ENCODE measurements at regions not wholly inside any gene's neighbourhood (a gene's known extent, or its start where the extent isn't known, plus 50 kb on each side); places are given as distances from the start of the nearest gene placed in this dataset.

DNA sequence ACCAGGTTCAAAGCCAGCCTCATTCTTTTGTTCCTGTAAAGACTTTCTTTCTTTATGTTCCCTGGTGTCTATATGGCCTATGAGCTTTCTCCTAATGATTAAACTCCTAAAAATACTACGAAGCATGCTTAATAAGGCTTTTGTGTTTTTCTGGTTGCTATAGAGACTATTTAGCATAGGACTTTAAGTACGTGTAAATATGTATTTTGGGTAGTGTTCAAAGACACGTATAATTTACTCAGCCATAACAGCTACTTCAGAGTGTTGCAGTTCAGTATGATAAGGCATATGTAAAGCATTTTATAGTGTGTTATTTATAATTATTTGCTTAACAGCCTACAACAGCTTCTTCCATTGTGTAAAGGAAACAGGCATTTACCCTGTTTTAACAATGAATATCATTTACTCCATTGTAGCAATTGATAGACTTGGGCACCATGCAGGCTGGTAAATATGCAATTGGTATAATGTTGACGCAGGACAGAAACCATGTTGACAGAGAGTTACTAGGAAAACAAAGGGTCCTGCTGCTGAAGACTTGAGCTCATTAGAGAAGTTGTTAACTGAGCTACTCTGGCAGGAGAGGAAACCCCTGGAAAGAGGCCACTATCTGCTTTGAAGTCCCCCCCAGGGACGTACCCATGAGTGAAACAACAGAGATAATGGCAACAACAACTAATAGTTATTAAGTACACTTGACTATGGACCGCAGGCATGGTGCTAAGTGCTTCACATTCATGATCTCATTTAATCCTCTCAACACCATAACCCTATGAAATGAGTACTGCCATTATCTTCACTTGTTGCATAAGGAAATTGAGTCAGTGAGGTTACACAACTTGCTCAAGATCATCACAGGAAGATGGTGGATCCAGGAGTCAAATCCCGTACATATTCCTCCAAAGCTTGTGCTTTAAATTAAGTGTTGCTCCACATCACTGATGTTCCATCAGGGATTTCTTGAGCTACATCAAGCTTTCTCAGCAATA, 342.2 kb upstream of the DYNLRB2 start:
- in situ Hi-C loops (cut with HindIII; ENCODE audit: low sequenced_read_pairs) = no loop called here

DNA sequence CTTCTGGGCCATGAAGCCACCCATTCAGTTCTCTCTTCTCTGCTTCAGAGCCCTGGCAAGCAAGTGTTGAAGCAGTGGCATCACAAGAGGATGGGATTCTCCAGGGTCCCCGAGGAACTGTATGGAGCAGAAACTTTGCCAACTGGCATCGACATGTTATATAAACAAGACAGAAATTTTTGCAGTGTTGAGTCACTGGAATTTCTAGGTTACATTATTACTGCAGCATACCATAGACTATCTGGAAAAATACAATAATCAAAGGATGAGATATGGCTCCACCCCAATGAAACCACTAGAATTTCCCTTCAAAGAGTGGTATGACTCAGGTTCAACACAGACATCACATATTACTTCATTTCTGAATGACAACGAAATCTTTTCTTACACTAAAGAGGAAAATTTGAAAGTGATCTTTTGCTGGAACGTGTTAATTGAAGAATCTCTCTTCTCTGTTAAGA, 343.0 kb upstream of the DYNLRB2 start:
- in situ Hi-C loops (cut with HindIII; ENCODE audit: low sequenced_read_pairs) = no loop called here

DNA sequence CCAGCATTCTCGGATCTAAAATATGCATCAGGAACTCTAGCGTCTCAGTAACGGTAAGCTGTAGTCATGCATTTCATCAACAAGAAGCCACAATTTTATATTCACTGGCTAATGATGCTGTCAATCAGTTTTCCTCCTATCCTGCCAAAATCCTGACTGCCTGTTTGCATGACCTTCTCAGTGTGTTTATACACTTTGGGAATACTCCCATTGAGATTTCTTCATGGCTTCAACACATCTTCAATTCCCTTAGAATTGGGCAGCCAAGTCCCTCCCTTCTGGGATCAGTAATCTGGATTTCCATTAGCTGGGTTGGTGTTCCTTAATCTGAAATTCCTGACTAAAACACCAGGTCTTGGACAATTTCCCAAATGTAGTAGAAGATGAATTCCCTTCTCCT, 348.9 kb upstream of the DYNLRB2 start:
- in situ Hi-C loops (cut with HindIII; ENCODE audit: low sequenced_read_pairs) = no loop called here

DNA sequence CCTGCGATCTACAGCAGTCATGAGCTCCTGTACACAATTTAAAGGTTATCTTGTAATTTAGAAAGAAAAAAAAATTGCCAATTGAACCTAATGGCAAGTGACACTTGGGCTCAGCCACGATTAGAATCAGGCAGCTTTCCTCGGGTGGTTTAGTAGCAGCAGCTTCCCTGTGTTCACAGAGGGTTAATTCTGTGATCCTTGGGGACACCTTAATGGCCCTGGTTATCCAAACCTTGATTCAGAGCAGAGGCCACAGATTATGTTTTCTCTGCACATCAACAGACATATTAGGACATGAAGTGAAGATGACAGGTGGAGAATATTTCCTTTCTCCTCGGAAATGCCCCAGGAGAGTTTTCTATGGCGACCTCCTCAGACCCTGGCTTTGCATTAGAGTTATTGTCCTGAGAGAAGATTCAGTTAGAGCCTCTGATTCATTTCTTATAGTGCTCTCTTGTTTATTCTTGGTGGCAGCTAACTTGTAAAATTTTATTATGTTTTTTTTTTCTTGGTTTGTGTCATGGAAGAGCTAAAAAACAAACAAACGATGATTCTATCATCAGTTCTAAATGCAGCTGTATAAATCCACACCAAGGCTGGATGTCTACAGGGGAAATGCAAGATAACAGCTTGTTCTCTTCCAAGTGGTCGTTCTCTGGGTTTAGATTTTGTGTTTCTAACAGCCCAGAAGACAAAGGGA, 351.2 kb upstream of the DYNLRB2 start:
- in situ Hi-C loops (cut with HindIII; ENCODE audit: low sequenced_read_pairs) = no loop called here

DNA sequence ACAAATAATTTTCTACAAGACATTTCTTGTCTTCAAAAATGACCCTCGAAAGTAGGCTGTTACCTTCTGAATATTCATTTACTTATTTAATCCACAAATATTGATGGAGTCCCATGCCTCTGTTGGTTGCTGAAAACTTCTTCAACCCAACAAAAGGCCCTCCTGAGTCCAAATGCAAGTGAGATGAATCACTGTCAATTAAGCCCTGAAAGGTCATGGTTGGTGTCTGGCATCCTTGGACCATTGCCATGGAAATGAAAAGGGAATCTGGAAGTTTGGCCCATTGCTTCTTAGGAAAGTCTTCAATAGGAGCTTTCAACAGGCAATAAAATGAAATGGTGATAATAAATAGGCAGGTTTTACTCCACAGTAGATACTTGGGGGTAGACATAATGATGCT, 364.7 kb upstream of the DYNLRB2 start:
- in situ Hi-C loops (cut with HindIII; ENCODE audit: low sequenced_read_pairs) = no loop called here

DNA sequence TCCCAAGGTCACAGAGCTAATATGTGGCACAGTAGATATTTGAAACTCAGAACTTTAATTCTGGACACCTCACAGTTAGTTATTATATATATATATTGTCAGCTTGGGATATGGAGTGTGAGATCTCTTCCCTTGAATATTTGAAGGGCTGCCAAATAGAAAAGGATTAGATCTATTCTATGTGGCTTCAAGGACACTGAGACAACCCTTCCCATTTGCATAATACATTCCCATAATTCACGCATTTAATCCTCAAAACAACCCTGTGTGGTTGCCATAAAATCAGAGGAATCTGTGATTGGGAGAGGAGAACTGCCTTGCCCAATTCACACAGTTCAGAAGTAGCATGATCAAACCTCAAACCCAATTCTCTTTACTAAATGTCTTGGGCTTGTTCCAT, 365.8 kb upstream of the DYNLRB2 start:
- in situ Hi-C loops (cut with HindIII; ENCODE audit: low sequenced_read_pairs) = no loop called here

DNA sequence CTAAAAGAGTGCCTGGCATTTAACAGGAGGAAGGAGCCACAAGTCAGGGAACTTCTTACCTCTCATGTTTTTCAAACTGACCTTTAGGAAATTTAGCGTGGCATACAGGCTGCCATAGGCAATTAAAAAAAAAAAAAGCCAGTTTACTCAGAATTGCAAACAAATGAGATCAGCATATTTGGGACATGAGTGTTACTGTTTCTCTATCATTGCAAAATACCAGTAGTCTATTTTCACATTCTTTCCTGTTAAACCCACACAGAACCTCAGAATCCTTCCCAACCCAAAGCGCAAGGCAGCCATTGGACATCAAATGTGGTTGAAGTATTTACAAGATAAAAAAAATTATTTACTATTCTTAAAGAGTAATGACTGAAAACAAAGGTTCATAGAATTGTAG, 366.4 kb upstream of the DYNLRB2 start:
- in situ Hi-C loops (cut with HindIII; ENCODE audit: low sequenced_read_pairs) = no loop called here

DNA sequence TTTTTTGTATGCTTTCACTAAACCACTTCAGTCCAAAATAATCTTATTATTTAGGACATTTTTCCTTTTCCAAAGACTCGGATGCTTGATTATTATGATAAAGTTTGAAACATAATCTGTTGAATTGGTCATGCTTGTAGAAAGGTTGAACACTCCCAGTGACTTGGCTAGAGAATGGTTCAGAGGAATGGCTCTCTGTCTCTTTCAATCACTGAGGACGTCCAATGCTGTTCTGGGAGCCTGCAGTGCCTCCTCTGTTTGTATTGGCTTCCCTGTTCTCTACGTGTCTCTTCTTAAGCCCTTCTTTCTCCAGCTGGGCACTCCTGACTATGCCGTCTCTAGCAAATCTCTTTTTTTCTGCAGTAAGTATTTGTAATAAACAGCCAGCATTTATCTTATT, 369.0 kb upstream of the DYNLRB2 start:
- in situ Hi-C loops (cut with HindIII; ENCODE audit: low sequenced_read_pairs) = no loop called here

DNA sequence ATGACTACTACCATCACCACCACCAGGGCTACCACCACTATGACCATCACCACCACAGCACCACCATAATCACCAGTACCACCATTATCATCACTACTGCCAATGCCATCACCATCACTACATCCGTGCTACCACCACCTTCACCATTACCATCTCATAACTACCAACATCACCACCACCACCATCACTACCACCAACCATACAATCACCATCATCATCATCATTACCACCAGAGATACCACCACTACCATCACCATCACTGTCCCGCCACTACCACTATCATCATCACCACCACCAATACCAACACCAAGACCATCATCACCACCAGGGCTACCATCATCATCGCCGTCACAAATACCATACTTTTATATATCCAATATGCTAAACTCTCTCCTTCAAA, 369.6 kb upstream of the DYNLRB2 start:
- in situ Hi-C loops (cut with HindIII; ENCODE audit: low sequenced_read_pairs) = no loop called here

DNA sequence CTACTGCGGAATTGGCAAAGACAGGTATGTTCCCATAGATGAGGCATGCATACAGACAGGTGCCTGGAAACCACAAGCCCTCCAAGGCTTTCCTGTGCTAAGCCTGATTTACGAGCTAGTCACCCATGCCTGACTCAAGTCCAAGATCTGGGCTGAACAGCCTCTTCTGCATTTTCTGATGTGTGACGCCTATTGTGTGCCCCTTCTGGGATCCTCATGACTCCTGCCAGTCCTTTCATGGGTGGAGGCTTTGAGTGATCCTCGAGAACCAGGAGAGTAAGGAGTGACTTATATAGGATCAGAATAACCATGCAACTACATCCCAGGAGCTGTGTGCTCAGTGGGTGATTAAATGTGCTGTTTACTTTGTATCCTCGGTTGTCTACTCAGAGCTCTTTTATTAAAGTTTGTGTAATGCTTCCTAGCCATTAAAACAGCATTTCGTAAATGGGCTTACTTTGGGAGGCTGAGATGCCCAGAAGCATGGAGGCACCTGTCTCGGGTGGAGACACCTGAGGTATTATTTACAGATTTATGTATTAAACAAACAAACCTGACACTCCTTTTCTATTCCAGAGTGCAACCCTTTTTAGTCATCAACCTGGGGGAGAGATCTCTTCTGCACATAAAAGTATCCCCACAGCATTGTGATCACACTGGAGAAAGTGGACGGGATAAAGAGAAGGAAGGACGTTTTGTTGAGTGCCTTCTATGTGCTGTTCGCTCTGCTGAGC, 373.0 kb upstream of the DYNLRB2 start:
- in situ Hi-C loops (cut with HindIII; ENCODE audit: low sequenced_read_pairs) = no loop called here

DNA sequence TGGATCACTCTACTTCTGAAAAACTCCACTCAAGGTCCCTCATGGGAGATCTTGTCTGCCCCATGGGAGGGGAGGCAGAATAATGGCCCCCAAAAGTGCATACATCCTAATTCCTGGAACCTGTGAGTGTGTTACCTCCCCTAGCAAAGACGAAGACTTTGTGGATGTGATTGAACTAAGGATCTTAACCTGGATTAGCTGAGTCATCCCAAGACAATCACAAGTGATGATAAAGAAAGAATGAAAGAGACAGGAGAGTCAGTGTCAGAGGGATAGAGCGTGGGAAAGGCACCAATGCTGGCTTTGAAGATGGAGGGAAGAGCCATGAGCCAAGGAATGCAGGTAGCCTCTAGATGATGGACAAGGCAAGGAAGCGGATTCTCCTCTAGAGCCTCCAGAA, 374.7 kb upstream of the DYNLRB2 start:
- in situ Hi-C loops (cut with HindIII; ENCODE audit: low sequenced_read_pairs) = no loop called here

DNA sequence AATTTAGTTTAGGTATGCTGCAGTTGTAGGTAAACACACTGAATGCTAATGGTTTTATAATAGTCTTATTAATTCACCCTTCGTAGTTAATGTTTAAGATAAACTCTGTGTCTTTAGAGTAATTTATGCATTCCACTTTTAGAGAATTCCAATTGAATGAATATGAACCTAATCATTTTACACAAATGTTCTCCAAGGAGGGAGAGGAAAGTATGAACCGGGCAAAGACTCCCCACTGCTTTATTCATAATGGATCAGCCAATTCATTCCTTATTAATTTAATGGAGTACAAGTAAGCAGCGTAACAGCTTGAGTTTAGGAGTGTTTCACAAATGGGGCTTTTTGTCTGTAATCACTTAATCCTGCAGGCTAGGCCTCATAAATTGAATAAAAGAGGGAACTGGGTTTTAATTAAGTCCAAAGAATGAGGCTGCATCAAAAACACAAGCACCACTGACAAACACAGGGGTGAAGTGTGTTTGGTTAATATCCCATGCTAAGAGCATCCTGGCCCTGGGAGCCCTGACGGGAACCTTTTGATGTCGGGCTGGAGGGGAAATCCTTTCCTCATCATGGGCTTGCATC, 375.7 kb upstream of the DYNLRB2 start:
- in situ Hi-C loops (cut with HindIII; ENCODE audit: low sequenced_read_pairs) = no loop called here

DNA sequence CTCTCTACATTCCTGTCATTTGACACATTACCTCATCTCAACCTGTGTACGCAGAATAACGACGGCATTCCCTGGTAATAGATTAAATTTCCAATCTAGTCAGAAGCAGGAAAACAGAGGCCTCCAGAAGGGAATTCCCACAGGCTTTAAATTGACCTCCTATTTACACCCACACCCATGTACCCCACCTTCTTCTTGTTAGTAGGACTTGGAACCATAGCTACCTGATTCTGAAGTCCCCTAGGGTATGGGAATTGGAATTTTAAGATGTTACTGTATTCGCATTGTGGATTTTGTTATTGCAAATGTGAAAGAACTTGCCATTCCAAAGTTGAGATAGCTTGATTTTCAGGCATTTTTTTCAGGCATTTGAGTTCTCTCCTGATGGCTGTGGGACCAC, 377.5 kb upstream of the DYNLRB2 start:
- in situ Hi-C loops (cut with HindIII; ENCODE audit: low sequenced_read_pairs) = no loop called here

DNA sequence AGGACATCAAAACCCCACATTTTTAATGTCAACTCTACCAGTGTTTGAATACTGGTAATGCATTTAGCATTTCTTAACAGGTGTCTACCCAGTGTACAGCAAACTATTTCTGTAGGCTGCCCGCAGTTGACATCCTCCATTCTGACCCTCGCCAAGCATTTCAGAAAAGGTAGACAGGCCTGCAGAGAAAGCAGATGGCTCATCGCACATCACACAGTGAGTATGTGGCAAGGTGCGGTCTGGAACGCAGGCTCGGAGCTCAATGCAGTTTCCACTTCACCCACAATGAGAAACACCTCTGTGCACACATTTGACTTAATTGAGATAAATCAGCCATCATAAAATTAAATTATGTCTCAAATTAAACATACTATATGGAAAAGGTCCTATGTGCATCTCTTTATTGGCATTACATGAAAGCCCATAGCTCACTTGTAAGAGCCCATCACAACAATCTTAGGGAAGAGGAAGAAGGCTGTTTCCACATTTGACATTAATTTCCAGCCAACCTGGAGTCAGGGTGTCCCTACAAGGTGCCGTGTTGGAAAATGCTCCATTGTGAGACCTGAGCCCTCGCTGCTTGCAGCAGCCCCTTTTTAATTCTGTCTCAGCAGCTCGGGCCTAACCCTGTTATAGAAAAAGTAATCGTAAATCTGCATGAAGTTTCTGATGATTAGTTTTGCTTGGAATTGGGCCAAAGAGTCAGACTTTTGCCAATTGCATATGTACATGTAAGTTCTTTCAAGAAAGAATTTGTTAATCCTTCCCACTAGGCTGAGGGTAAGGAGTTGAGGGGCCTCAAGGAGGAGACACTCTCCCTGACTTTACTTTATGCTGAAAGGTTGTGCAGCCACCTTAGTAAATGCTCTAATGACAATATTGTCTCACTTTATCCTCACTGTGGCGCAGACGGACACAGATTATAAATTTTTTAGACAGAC, 378.7 kb upstream of the DYNLRB2 start:
- in situ Hi-C loops (cut with HindIII; ENCODE audit: low sequenced_read_pairs) = no loop called here

DNA sequence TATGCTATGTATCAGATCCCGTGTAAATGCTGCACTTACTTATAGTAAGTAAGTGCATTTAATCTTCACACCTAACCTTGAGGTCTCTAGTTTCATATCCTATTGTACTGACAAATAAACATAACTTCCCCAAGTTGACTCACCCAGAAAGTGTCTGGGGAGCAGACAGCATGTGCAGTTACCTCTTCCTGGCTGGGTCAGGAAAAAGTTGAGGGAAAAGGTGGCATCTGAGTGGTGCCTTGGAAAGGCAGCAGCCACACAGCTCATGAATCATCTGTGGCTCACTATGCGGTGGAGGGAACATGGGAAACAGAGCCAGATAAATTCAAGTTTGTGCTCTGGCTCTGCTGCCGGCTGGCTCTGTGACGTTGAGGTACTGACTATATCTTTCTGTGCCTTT, 382.0 kb upstream of the DYNLRB2 start:
- in situ Hi-C loops (cut with HindIII; ENCODE audit: low sequenced_read_pairs) = no loop called here

DNA sequence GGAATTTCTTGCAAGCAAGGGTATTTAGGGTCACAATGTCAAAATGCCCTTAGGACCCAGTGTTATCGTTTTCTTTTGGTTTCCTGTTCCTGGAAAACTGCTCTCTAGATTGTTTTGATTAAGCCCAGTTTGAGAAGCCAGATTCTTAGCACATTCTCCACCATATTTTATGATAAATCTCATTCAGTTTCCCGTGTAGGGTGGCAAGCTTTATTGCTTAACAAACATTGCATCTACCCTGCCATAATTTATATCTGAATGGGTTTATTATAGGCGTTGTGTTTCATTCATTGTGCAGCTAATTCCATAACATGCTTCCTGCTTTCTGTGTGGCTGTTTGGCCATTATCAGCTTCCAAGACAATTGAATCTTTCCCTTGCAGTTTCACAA, 389.1 kb upstream of the DYNLRB2 start:
- in situ Hi-C loops (cut with HindIII; ENCODE audit: low sequenced_read_pairs) = no loop called here

DNA sequence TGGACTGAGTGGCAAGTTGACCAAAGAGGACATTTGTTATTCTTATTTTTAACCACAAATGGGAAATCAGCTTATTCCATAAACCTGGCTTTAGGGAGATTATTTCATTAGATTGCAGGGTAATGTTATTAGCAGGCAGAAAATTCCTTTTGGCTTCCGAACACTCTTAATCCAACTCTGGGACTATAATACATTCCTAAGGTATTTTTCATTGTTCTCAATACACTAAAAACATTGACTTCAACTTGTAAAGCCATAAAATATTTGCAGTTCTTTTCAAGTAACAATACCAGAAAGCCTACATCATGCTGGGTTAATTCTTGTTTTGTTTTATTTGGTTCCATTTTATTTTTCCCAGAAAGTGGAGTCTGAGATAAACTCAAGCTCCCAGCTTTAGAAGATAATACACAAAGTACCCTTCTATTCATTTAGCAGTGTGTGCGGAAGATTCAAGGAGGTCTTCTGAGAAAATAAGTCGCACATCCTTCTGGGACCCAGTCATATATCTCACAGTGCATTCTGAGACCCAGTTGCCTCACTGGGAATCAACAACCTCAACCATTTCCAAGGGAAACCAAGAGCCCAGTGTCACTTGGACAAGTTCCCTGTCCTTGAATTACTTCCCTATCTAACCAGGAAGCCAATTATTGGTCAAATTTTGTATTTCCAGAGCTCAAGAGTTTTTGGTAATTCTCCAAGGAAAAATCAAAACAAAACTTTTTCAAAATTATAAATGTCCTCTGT, 389.6 kb upstream of the DYNLRB2 start:
- in situ Hi-C loops (cut with HindIII; ENCODE audit: low sequenced_read_pairs) = no loop called here

DNA sequence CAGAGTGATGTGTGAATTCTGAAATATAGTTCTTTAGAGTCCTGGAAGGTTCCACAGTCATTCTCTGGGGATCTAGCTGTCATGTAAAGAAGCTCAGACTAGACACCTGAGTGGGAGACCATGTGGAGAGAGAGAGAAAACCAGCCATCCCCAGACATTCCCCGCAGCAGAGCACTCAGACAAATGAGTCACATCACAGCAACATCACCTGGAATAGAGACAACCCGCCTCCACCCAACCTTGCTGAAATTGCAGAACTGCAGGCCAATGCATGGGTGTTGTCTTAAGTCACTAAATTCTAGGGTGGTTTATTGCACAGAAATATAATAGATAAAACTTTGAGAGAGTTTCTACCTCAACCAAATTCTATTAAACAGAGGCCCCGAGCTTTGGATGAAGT, 392.0 kb upstream of the DYNLRB2 start:
- in situ Hi-C loops (cut with HindIII; ENCODE audit: low sequenced_read_pairs) = loop anchor here (5.0 kb wide), 1 partner anchor 102 kb away; no protein-coding TSS in a partner anchor

DNA sequence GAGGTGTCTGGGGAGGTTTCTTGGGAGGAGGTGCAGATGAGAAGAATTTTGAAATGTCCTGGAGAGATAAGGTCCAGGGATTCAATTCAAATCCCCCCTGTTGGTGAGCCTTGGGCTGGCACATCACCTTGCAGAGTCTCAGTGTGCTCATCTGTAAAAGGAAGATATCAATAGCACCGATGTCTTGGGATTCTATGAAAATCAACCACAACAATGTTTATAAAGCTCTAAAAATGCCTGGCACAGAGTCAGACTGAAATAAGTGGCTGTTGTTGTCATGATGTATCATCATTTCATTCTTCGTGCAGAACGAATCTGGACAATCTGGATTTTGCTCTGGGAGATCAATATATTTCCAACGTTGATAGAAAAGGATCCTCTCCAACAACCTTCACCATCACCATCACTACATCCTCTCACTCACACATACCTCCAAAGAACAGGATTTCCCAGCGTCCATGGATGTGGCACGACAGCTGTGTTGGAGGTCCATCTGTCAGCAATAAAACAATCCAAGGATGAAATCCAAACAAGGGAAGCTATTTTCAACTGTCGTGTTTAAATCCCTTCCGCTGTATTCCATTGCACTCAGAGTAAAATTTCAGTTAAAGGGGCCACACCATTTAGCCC, 393.7 kb upstream of the DYNLRB2 start:
- in situ Hi-C loops (cut with HindIII; ENCODE audit: low sequenced_read_pairs) = loop anchor here (5.0 kb wide), 1 partner anchor 100 kb away; no protein-coding TSS in a partner anchor
